HG02970 (cell line): ENCODE measurements at regions not wholly inside any gene's neighbourhood (a gene's known extent, or its start where the extent isn't known, plus 50 kb on each side); places are given as distances from the start of the nearest gene placed in this dataset.

Source experiments
- ATAC-seq: cut with Tn5 transposase; IDR thresholded peaks from one replicate; pipeline ENCODE4 v1.9.1; 2021; ENCODE audit warnings: mild to moderate bottlenecking, moderate library complexity, moderate number of reproducible peaks; ENCODE audit not compliant: unreplicated experiment, low FRiP score

DNA sequence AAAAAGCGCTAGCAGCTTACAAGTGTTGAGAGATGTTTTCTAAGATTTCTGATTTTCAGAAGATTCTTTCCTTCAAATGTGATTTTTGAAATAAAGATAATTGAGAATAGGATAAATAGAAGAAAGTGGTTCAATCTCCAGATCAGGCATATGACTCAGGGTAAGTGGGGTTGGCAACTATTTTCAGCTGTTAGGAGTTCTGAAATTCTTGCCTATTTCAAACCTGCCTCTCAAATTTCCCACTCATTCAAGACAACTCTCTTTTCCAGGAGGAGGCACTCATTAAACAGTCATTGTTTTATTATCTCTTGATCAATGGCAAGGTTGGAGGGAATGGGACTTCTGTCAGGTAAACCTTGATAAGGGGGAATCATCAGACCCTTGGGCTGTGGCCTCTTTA lies 138.9 kb downstream of the HNMT start:
- ATAC-seq = no peak

DNA sequence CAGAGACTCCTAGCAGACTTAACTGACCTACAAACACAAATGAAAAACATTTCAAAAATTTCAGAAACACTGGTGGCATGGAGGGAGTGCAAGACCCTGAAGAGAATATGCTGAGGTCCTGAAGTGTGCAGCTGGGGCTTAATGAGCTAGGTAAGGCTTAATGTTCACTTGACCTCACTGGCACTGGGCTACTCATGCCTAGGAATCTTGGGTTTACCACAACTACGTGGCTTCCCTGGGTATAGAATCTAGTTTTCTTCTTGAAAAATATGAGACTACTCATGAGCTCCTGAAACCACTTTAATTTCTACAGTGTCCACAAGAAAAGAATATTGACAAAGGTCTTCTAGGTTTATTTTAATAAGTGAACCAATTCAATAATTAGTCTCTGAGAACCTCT lies 139.8 kb downstream of the HNMT start:
- ATAC-seq = no peak

DNA sequence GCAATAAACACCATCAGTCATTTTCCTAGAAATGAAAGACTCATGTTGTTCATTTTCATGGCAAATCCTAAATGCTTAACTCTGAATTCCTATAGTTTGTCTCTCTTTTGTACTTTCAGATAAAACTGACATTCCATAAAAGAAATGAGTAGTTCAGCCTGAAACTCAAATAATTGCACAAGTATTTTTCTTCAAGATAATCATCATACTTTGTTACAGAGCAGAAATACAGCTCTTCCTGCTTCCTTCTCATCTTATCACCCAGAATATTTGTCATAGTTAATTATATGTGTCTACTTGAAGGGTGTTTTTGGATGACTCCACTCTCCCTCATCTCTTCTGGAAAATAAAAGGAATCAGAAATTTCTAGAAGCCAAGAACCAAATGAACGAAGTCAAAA lies 141.1 kb downstream of the HNMT start:
- ATAC-seq = no peak

DNA sequence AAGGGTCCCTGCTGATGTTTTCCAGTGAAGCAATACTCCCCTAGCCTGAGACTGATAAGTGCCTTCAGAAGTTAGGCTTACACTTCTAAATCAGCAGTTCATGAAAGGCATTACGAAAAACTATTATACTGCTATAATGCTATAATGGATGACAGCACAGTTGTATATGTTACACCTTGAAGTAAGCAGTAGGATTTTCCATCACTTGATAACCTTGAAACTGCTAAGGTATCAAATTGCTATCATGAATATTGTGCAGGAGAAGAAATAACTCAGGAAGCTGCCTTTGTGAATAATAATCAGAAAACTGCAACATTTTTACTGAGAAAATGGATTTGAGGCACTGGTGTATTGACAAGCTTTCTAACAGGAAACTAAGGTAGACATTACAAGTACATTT lies 142.3 kb downstream of the HNMT start:
- no peak for ATAC-seq

DNA sequence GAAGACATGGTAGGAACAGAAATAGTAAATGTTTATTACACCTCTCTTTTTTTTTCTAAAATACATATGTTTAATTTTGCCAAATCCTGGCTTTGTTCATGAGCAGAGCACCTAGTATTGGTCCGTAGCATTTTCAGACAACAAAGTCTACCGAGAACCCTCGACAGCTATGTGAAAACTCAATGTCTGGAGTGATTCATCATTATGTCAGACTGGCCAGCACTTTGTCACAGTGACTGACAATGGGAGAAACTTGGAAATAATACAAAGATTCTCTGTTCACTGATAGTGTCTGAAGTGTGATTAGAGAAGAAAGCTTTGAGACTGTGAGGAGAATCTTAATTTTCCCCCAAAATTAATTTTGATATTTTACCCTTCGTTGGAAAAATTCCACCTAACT lies 143.0 kb downstream of the HNMT start:
- no peak for ATAC-seq

DNA sequence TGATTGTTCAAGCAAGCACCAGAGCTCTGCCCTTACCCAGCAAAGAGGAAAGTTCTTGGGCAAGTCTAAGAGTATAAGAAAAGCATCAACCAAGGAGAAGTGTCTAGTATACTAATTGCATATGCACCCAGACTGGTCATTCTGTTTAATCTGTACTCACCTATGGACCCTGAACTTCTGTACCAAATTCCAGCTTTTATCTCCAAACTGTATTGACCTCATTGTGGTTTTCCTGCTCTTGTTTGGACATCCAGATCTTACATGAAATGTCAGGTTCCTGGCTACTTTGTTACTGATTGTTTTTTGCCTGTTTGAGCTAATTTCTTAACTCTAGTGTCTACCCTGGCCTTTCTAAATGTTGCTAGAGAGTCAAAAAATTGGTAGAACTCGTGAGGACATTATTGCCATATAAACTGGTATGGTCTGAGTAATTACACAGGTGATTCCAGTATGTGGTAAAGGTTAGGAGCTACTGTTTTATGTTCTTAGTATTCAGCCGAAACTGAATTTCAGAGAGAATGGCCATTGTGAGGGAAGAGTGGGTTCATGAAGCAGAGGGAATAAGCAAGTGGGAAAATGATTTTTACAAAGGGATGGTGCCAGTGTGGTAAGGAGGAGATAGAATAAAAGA lies 146.3 kb downstream of the HNMT start:
- no peak for ATAC-seq

DNA sequence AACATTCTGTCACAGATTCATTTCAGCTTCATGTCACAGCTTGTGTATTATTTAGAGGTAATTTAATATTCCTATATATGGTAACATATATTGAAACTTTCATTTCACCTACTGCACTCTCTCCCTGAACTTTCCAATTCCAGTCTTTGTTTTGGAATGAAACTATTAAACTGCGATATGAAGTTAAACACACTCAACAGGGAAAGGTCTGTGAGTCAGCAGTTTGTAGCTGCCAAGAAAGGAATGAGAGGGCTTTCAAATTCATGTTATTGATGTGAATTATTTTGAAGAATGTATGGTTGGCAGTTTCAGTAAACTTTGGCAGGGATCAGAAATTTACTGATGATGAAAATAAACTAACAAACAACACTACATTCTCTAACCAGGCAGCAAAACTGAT lies 148.3 kb downstream of the HNMT start:
- no peak for ATAC-seq

DNA sequence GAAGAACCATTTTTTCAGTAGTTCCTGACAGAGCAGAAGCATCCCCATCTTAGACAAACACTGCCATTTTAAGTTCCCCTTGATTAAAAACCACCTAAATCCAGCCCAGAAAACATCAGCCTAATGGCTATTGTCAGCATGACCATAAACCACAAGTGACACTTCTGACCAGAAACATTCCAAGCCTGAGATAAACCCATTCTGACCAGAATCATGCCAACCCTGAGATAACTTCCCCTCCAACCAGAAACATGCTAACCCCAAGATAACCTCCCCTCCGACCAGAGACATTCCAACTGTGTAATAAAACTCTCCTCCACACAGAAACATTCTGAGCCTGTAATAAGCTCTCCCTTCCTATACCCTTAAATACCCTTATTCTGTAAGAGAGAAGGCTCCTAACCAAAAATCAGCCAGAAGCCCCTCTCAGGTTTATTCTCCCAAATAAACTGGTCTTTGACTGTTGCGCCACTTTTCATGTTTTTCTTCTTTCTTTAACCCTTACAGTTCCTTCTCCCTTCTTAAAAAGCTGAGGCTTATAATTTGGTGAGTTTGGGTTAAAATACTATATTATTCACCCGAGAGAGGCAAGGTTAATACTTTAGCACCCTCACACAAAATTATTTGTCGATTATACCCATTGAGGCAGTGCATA lies 149.7 kb downstream of the HNMT start:
- ATAC-seq = no peak

DNA sequence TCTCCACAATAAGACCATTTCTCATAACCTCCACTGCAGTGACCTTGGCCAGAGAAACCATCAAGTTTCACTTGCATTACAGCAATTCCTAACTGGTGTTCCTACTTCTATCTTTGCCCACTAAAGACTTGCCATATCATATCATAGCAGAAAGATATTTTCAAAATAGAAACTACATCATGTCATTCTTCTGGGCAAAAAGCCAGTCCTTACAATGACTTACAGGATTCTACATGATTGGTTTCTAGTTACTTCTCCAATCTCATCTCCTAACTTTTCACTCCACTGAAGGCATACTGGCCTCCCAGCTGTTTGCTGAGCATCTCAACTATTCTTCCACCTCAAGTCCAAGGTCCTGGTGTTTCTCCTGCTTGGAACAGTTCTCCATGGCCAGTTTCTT lies 151.4 kb downstream of the HNMT start:
- no peak for ATAC-seq

DNA sequence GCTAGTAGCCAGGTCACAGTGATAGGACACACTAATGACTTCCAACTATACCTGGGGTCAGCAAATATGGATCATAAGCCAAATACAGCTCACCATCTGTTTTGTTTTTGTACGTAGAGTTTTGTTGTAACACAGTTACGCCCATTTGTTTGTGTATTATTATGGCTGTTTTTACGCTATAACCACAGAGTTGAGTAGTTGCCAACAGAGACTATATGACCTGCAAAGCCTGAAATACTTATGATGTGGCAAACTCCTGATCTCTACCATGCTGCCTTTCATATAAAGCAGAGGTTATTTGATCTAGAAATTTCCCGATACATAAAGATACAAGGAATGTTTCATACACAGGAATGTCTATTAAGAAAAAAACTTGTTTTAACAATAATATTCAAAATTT lies 152.2 kb downstream of the HNMT start:
- no peak for ATAC-seq

DNA sequence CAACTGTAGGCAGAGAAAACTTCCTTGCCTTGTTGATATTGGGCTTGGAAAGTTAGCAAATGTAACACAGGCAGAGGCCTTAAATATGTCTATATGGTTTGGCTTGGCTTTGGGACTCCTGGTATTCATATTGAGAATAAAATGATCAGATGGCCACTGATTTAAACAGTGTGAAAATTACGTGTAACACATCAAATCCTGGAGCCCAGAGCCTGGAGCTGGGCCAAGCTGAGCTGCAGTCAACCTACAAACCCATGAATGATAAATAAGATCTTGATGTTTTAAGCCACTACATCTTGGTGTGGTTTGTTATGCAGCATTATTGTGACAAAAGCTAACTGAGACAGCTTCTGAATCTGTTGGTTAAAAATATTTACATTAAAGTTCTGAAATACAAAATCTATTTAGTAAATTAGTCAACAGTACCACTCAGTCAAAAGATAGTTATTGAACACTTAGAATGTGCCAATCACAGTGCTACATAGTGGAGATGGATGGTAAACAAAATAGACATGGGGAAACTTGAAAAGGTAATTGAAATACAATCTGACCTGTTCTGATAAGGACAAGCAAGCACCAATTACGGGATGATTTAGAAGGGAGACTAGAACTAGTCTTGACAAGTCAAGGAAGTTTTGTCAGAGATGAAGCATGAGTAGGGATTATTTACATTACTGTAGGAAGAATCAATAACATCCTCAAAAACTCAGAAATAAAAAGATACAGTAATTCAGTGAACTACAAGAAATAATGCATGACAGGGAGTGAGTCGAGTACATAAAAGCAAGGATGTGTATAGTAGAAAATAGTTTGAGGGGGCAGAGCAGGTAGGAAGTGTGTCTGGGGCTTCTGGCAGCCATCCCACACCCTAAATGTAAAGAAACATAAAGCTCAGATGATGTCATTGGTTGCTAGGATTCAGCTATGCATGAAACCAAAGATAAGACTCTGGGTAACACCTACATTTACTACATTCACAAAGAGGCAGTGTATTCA lies 157.7 kb downstream of the HNMT start:
- no peak for ATAC-seq

DNA sequence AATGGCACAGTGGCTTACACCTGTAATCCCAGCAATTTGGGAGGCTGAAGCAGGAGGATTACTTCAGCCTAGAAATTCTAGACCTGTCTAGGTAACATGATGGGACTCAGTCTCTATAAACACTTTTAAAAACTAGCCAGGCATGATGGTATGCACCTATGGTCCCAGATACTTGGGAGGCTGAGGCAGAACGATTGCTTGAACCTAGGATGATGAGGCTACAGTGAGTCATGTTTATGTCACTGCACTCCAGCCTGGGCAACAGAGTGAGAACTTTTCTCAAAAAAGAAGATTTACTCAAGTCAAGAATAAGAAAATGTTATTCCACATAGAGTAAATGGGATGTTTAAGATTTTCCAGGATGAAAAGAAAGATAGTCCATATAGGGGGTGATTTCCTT lies 158.6 kb downstream of the HNMT start:
- ATAC-seq = no peak

DNA sequence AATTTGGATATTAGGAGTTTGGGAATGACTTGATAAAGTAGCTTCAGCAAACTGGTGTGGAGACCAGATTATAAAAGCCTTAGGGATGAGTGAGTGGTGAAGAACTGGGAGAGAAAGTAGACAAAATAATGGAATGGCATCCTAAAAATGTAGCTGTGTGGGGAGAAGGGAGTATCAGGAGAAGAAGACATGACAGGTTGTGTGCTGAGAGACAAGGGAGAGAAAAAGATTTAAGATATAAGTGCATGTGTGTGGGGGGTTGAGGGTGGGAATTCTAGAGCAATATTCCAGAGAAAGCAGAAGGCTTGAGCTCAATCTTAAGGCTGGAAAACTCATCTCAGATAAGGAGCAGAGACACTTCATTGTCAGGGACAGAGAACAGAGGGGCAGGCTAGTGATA lies 159.5 kb downstream of the HNMT start:
- ATAC-seq = no peak

DNA sequence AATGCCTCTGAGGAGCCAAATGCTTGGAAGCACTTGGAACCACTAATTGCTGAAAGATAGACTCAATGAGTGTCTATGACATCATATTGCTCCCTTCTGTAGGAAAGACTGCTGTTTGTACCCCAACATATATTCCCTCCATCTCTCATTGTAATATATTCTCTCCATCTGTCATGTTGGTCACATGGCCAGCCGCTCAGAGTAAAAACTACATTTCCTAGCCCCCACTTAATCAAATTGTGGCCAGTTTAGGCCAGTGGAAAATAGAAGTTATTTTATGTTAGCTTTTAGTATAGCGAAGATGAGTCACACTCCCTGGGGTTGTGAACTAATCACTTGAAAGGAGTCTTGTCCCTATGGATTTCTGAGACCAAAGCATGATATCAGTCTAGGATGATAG lies 160.2 kb downstream of the HNMT start:
- ATAC-seq = no peak

DNA sequence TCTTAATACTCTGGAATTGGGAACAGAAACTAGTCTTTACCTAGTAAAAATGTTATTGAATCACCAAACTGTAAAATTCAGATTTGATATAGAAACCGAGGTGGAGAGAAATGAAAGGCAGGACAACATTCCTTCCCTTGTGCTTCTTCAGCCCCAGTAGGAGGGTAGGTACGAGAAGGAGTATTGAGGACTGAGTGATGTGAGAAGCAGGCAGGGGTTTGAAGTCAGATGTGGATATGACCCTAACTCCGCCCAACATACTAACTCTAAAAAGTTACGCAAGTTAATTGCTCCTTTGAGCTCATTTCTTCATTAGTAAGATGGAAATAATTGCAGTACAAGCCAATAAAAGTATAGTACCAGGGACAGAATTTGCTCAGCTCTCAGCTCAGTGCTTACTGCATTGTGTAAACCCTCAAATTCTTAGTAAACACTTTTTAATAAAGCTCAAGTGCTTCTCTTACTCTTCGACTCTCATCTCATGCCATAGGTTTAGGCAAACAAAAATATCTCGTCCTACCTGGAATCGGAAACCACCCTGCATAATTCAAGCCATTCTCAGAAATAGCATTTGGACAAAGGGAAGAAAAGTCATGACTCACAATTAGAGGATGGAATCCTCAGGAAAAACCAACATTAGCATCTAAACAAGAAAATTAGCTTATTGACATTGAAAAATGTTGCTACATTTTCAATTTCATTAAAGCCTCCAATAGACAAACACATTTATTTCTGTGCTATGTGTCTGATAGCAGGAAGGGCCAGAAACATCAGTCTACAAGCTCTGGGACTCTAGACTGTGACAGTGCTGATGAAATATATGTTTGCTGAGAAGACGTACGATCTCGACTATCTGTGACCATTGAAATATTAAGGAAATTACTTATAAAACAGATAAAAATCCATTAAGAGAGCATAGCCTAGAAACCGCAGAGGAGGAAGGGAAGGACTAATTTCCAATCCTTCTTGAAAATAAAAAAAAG lies 161.3 kb downstream of the HNMT start:
- no peak for ATAC-seq

DNA sequence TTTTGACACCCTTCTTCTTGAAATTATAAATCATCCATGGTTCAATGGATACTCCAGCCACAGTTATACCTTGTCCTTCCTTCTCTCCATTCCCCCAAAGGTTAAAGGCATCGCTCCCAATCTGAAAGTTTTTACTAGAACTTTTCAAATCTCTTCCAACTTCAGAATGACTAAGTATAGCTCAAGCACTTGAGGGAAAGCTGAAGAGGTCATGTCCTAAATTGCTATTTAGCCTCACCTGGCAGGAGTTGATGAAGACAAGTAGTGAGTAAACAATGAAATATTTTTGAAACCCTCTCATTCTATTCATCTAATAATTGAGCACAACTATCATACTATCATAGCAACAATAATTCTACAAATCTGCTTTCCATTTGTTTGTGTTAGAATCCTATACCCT lies 167.8 kb downstream of the HNMT start:
- no peak for ATAC-seq

DNA sequence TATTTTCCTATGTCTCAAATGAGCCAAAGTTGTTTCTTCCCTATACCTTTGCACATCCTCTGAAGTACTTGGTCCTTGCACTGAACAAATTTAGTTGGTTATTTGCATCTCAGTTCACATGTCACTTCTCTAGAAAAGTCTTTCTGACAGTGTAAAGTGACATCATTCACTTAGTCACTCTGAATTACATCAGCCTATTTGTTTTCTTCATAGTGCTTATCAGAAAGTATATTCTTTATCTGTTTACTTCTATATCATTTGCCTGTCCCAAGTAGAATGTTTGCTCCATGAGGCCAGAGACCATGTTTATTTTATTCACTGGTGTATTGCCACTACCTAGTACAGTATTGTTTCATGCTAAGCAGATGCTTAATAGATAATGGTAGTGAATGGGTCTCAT lies 173.7 kb downstream of the HNMT start:
- ATAC-seq = no peak

DNA sequence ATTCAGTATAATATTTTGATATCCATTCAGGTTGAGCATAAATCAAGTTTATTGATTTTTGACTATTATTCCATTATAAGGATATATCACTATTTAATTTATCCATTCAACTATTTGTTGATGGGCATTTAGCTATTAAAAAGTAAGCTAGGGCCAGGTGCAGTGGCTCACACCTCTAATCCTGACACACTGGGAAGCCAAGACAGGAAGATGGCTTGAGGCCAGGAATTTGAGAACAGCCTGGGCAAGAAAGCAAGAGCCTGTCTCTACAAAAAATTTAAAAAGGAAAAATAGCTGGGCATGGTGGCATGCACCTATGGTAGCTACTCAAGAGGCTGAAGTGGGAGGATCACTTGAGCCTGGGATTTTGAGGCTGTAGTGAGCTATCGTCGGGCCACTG lies 183.5 kb downstream of the HNMT start:
- ATAC-seq = no peak

DNA sequence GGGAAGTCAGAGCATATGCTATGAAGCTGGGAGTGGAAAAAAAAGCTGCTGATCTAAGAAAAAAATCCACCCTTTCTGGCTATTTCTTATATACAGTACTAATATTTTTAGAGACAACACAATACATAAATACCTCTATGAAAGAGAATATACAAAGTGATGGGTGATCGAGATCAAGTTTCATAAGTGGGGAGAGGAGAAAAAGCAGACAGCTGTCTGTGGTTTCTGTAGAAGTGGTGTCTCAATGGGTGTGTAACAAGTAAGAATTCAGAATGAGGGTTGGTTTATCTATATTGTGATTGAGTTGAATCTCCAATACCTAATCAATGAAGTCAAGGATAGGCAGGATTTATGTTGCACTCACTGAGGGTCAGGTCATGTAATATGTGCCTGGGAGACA lies 191.0 kb downstream of the HNMT start:
- no peak for ATAC-seq

DNA sequence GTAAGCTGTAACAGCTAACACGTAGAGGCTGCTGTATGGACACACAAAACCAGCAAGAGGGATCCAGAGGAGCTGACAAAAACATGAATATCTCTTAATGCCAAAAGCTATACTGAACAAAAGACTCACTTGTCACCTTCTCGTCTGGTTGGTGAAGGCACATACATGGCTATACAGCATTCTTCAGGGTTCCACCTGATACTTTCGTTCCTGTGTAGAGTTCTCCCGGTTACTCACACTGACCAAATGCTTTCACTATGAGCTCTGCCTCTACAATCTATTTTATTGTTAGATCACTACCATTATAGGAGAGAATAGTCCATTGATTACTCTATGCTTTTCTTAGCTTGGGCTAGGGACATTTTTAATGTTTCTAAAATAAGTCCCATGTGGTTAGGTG lies 193.1 kb downstream of the HNMT start:
- no peak for ATAC-seq
